GM12878 (cell line): ENCODE measurements at regions not wholly inside any gene's neighbourhood (a gene's known extent, or its start where the extent isn't known, plus 50 kb on each side); places are given as distances from the start of the nearest gene placed in this dataset.

ENCODE experiments used
- ATAC-seq: fragments of 200-7000 bp; cut with Tn5 transposase; 3 replicates; pipeline ENCODE4 v1.9.1; 2020; ENCODE audit warnings: mild to moderate bottlenecking, moderate library complexity
- BruUV-seq: library from RNA; stranded (reverse); fragments of 400-500 nt; replicated peaks from 2 replicates; lab custom pipeline; 2021; lab: Mats Ljungman, UMichigan
- CTCF ChIA-PET: fragments of 300-600 bp; sonication (Branson Sonifier 250); formaldehyde crosslinking; extraction: SDS; loops from one replicate; lab custom pipeline; 2021; ENCODE audit warnings: inconsistent platforms; lab: Yijun Ruan, JAX
- POLR2A ChIA-PET: fragments of 350-600 bp; formaldehyde crosslinking; extraction: SDS; loops from one replicate; lab custom pipeline; 2021; ENCODE audit warnings: inconsistent platforms; lab: Charles Lee
- RAD21 ChIA-PET: fragments of 300-600 bp; sonication (Branson Sonifier 250); formaldehyde crosslinking; loops from one replicate; lab custom pipeline; 2023; ENCODE audit warnings: antibody characterized with exemption; ENCODE audit not compliant: unreplicated experiment; lab: Charles Lee
- SMC1A ChIA-PET: fragments of 300-600 bp; sonication (Branson Sonifier 250); formaldehyde crosslinking; loops from one replicate; lab custom pipeline; 2023; ENCODE audit not compliant: unreplicated experiment, uncharacterized antibody; lab: Charles Lee
- DNase-seq: peaks from one replicate; pipeline ENCODE4 v3.0.0-alpha.2; 2011; ENCODE audit warnings: low read depth, low spot score
- FAIRE-seq: peaks from 3 replicates; lab custom pipeline; 2011; peaks lifted over from hg19 to GRCh38; lab: Jason Lieb, UNC
- H2AFZ ChIP-seq: 2 replicates; pipeline ENCODE4 v1.6.0; 2011; ENCODE audit warnings: low read depth, low read length, control low read depth; ENCODE audit not compliant: control insufficient read depth
- H3K27ac ChIP-seq: 2 replicates; pipeline ENCODE4 v1.5.1; 2011; ENCODE audit warnings: control low read depth; ENCODE audit not compliant: control insufficient read depth, insufficient read depth
- H3K27me3 ChIP-seq, 2 experiments: replicated peaks in 1 of 2; 2 replicates each; pipeline versions ENCODE4 v1.6.0 to v1.6.1; 2011; ENCODE audit warnings: low read length in 1 of 2; ENCODE audit not compliant: control insufficient read depth in 2 of 2, insufficient read depth in 2 of 2
- H3K36me3 ChIP-seq, 2 experiments: 2 replicates each; pipeline ENCODE4 v1.5.1; 2011; ENCODE audit warnings: low read length in 1 of 2; ENCODE audit not compliant: control insufficient read depth in 2 of 2, insufficient read depth in 2 of 2
- H3K4me1 ChIP-seq: 2 replicates; pipeline ENCODE4 v1.6.1; 2011; ENCODE audit warnings: mild to moderate bottlenecking, low read length, moderate library complexity, mixed read lengths; ENCODE audit not compliant: control insufficient read depth, insufficient read depth
- H3K4me2 ChIP-seq: 2 replicates; pipeline ENCODE4 v1.6.0; 2011; ENCODE audit warnings: control low read depth; ENCODE audit not compliant: control insufficient read depth, insufficient read depth
- H3K4me3 ChIP-seq: fragments of 200-600 bp; sonication (generic); 2 replicates; pipeline ENCODE4 v1.5.1; 2016
- H3K79me2 ChIP-seq: 2 replicates; pipeline ENCODE4 v1.6.0; 2011; ENCODE audit warnings: low read length; ENCODE audit not compliant: control insufficient read depth, insufficient read depth
- H3K9ac ChIP-seq: 2 replicates; pipeline ENCODE4 v1.8.0; 2011; ENCODE audit warnings: low read length, control low read depth, mixed read lengths; ENCODE audit not compliant: control insufficient read depth, insufficient read depth
- H3K9me3 ChIP-seq: replicated peaks from 3 replicates; pipeline ENCODE4 v1.5.1; 2011; ENCODE audit warnings: mild to moderate bottlenecking, low read length; ENCODE audit not compliant: control insufficient read depth, insufficient read depth
- H4K20me1 ChIP-seq: 2 replicates; pipeline ENCODE4 v1.6.0; 2011; ENCODE audit not compliant: control insufficient read depth, insufficient read depth
- RUNX3 ChIP-seq: IDR thresholded peaks from 2 replicates; pipeline ENCODE4 v1.6.1; 2012; ENCODE audit warnings: low read length, inconsistent platforms
- ZNF384 ChIP-seq: IDR thresholded peaks from 2 replicates; pipeline ENCODE4 v1.6.1; 2012; ENCODE audit warnings: low read depth, mild to moderate bottlenecking, low read length, improper control_type of control experiment, borderline replicate concordance
- WGBS: methylation state at CpG from one replicate; pipeline ENCODE4 v1.1.6; 2016; ENCODE audit warnings: low lambda C conversion rate; ENCODE audit not compliant: insufficient replicate concordance, insufficient coverage; ENCODE audit errors: missing lambda C conversion rate; 5-methylcytosine and 5-hydroxymethylcytosine counted together
- in situ Hi-C: fragments of 300-500 bp; cut with MboI; formaldehyde crosslinking; loops from 9 replicates; pipeline ENCODE4 v1.14.3; 2018; ENCODE audit warnings: mixed read lengths
- intact Hi-C: fragments of 100-400 bp; cut with micrococcal nuclease; formaldehyde crosslinking; loops from one replicate; pipeline ENCODE4 v1.14.2; 2022; ENCODE audit not compliant: unreplicated experiment
- TF ChIP-seq, protein P1 (sequence below): fragments of 450-650 bp; formaldehyde crosslinking; IDR thresholded peaks from 2 replicates; pipeline ENCODE4 v1.4.0; 2022; ENCODE audit warnings: mild to moderate bottlenecking, moderate library complexity

DNA sequence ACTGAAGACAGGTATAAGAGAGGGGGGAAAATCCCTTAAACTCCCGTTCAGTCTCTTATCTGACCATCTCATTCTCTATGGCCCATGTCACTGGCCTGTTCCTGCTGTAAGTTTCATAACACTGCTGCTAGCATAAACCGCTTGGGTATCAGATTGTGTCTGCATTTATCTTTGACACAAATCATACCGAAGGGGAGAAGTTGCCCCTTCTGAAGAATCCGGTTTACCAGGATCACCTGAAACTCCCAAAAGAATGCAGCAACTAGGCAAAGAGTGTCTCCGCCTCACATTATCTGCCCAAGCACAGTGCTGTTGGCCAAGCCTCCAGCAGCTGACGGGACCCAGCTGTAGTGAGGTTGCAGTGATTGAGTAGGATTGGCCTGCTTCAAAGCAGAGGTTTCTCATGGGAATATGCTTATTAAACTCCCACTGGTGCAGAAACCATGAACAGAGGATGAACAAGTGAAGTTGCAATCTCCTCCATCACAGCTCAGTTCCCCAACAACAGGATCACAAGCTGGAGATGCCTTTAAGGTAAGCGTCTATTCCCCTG is 71.3 kb upstream of the PUDP start (continued):
- TF ChIP-seq, protein P1, sequence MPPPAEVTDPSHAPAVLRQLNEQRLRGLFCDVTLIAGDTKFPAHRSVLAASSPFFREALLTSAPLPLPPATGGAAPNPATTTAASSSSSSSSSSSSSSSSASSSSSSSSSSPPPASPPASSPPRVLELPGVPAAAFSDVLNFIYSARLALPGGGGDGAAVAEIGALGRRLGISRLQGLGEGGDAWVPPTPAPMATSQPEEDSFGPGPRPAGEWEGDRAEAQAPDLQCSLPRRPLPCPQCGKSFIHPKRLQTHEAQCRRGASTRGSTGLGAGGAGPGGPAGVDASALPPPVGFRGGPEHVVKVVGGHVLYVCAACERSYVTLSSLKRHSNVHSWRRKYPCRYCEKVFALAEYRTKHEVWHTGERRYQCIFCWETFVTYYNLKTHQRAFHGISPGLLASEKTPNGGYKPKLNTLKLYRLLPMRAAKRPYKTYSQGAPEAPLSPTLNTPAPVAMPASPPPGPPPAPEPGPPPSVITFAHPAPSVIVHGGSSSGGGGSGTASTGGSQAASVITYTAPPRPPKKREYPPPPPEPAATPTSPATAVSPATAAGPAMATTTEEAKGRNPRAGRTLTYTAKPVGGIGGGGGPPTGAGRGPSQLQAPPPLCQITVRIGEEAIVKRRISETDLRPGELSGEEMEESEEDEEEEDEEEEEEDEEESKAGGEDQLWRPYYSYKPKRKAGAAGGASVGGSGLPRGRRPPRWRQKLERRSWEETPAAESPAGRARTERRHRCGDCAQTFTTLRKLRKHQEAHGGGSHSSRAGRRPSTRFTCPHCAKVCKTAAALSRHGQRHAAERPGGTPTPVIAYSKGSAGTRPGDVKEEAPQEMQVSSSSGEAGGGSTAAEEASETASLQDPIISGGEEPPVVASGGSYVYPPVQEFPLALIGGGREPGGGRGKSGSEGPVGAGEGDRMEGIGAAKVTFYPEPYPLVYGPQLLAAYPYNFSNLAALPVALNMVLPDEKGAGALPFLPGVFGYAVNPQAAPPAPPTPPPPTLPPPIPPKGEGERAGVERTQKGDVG (CRISPR knock-in tag), result no peak

DNA sequence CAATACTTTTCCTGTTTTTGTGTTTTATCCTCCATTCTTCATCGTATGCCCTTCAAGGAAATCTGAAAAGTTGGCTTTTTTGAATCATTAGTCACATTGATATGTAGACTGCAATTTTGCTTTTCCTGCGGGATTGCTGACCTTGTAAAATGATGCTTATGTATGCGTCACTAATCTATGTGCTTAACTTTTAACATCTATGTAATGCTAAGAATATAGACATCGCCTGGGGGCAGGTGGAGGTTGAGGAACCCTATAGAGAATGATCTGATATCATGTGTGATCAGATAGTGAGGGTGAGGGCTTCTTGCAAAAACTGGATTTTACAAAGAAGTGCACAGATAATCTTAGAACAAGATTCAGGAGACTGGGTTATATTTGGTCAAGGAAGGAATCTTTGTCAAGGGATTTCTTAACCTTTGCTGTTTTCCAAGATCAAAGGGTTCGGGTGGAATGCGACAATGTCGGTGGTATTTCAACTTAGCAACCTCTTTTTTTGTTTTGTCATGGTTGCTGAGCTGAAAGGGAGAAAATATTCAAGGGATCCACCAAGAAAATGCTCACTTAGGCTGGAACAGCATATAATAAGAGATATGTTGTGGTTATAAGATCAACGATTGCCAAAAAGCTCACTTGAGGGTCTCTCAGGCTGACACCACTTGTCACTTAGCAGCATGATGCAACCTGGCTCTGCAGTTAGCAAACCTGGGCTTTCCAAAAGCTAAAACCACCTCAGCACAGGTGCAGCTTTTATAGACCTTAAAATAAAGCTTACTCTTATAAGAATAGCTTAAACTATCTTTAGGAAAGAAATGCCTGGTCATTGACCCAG is 70.6 kb upstream of the PUDP start:
- Histone ChIP-seq H4K20me1 (no peaks in the 10 kb centered on the region), H3K79me2 (no peaks in the 10 kb centered on the region), H3K9ac (no peak overlapping the region), H3K4me3 (no peak overlapping the region), H3K4me2 (no peak overlapping the region), H3K4me1 (no peaks in the 10 kb centered on the region), H3K27ac (no peak overlapping the region), H3K27me3 (no peaks in the 10 kb centered on the region), H2AFZ (no peak overlapping the region), H3K36me3 (no peaks in the 10 kb centered on the region), H3K9me3 (no peaks in the 10 kb centered on the region)
- BruUV-seq, result no TSS peak
- 75% methylated on average over 8 of the region's 8 CpGs for WGBS
- FAIRE-seq (no peak), ATAC-seq (no peak), DNase-seq (no peak)
- intact Hi-C loops, result no loop called here
- ChIA-PET SMC1A (interaction anchor here (1.4 kb wide), 1 partner anchor 10 kb away, joined by 4 read pairs; no protein-coding TSS in a partner anchor), RAD21 (no interaction called here), POLR2A (no interaction called here), CTCF (no interaction called here)
- in situ Hi-C loops, result no loop called here
- TF ChIP-seq ZNF384 (no peak), RUNX3 (peak; percentile 9; the same call in 1 of the 2 replicates)
